GM12874 (cell line): ENCODE measurements at regions not wholly inside any gene's neighbourhood (a gene's known extent, or its start where the extent isn't known, plus 50 kb on each side); places are given as distances from the start of the nearest gene placed in this dataset.

ENCODE experiments used
- TF ChIP-seq, protein P1 (sequence below): IDR thresholded peaks from 2 replicates; pipeline ENCODE4 v1.5.1; 2011; ENCODE audit warnings: low read depth, mild to moderate bottlenecking, control low read depth, low read length, moderate library complexity; ENCODE audit not compliant: insufficient read depth

DNA sequence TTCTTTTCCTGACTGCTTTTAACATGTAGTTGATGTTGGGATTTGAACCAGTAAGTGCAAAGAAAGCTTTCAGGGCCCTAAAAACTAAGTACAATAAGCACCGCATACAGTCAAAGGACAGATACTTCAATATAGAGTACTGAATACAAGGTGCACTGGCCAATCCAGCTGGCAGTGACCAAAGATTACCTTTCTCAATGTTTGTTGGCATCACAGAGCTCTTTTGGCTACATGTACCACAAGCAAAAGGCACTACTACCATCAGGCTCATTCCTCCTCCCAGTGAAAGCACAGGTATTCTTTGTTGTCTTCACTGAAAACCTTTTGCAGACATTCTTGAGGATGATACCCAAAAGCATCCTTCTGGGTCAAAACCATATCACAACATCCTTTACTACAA lies 65.2 kb upstream of the ZCCHC13 start:
- TF ChIP-seq, protein P1, sequence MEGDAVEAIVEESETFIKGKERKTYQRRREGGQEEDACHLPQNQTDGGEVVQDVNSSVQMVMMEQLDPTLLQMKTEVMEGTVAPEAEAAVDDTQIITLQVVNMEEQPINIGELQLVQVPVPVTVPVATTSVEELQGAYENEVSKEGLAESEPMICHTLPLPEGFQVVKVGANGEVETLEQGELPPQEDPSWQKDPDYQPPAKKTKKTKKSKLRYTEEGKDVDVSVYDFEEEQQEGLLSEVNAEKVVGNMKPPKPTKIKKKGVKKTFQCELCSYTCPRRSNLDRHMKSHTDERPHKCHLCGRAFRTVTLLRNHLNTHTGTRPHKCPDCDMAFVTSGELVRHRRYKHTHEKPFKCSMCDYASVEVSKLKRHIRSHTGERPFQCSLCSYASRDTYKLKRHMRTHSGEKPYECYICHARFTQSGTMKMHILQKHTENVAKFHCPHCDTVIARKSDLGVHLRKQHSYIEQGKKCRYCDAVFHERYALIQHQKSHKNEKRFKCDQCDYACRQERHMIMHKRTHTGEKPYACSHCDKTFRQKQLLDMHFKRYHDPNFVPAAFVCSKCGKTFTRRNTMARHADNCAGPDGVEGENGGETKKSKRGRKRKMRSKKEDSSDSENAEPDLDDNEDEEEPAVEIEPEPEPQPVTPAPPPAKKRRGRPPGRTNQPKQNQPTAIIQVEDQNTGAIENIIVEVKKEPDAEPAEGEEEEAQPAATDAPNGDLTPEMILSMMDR, result no peak

DNA sequence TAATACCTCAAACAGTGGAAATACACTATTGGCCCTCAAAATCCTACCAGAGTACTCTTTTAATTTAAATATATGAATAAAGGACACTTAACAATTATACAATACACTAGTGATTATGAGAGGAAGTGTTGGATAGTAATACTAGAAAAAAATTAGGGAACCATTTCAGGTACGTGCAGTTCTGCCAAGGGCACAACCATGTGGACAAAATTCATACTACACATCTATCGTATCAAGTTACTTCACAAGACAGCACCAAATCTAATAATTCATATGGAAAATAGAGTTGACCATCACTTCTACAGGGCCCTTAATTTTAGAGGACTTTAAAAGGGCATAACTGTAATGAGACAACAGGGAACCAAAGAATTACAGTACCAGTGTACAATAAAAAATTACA lies 69.2 kb upstream of the ZCCHC13 start:
- TF ChIP-seq, protein P1, result no peak

DNA sequence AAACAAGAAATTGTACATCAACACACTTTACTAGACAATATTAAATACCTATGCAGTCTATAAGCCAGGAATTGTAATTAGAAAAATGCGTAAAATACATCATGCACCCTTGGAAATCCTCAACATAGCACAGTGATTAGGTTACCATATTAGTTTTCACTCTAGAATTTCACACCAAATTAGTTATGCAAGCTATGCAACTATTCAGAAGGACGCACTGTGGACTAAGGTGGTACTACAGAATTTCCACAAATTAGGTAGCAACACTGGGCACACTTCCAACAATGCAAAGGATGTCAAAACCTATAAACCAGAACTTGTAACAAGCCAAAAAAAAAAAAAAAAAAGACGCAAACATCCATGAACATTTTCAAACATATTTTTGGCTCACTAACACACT lies 71.1 kb upstream of the ZCCHC13 start:
- TF ChIP-seq, protein P1, result no peak; the same call in 1 of the 2 replicates

DNA sequence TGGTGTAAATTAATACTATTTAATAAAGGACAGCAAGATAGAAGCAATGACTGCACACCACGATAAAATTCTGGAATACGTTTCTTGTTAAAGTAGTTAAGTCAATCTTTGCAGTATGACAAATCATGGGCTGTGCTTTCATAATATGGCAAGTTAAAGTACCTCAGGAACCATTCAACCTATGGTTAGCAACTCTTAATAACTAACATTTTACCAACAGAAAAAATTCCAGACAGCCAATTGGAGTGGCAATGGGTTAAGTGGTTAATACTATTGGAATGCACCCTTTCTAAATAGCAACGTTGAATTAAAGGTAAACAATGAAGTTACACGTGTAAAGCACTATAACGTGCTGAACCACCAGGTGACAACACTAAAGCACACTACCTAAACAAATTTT lies 72.4 kb upstream of the ZCCHC13 start:
- TF ChIP-seq, protein P1, result no peak

DNA sequence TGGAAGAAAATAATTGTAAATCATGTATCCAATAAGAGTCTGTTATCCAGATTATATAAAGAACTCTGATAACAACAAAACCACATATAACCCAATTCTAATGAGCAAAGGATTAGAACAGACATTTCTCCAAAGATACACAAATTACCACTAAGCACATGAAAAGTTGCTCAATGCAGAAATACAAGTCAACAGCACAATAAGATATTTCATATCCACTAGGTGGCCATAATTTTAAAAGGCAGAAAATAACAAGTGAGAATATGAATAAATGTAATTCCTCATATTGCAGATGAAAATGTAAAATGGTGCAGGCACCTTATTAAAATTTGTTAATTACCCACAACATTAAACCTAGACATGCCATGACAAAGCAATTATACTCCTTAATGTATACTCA lies 73.9 kb upstream of the ZCCHC13 start:
- TF ChIP-seq, protein P1, result no peak

DNA sequence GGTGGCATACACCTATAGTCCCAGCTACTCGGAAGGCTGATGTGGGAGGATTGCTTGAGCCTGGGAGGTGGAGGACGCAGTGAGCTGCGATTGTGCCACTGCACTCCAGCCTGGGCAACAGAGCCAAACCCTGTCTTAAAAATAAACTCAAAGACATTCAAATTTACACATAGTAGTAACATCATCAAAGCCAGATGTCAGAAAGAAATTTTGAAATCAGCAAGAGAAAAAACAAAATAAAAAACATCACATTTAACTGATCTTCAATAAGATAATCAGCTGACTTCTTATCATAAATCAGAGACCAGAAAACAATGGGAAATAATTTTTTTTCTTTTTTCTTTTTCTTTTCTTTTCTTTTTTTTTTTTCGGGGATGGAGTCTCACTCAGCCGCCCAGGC lies 78.9 kb upstream of the ZCCHC13 start:
- TF ChIP-seq, protein P1, result no peak

DNA sequence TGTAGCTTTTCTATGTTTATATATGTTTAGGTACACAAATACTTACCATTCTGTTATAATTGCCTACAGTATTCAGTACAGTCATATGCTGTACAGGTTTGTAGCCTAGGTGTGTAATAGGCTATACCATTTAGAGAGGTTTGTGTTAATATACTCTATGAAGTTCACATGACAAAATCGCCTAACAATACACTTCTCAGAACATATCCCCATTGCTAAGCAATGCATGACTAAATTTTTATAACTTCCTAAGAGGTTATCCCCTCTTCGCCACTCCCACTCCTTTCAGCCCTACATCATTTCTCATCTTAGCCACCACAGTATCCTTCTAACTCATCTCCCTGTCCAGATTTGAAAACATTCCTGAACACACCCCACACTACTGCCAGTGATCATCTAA lies 83.7 kb upstream of the ZCCHC13 start:
- TF ChIP-seq, protein P1, result no peak

DNA sequence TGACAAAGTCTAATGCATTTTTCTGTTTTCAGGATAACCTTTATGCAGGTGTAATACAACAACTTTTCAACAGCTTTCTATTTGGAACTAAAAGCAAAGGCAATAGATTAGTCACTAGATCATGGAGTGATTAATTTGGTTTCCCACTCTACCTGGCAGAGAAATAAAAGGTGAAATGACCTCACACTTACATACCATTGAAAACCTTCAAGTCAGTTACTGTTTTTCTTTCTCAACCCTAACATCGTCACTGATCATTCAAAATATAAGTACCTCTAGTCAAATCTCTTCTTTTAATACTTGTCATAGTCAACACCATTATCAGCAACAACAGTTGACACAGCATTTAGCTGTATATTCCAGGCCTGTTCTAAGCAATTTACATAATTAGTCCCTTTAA lies 85.1 kb upstream of the ZCCHC13 start:
- TF ChIP-seq, protein P1, result no peak
